Mesendoderm (in vitro differentiated cells): ENCODE measurements at regions not wholly inside any gene's neighbourhood (a gene's known extent, or its start where the extent isn't known, plus 50 kb on each side); places are given as distances from the start of the nearest gene placed in this dataset.
A peak's percentile ranks its signal among the peaks of the same experiment; 100 is the strongest.

Experiments
- DNase-seq: peaks from one replicate; pipeline ENCODE4 v3.0.0; 2013
- H2AK5ac ChIP-seq: 2 replicates; pipeline ENCODE4 v1.6.1; 2013; ENCODE audit warnings: low read length, inconsistent platforms
- H2BK120ac ChIP-seq: 2 replicates; pipeline ENCODE4 v1.6.1; 2013; ENCODE audit warnings: low read depth, mild to moderate bottlenecking, low read length, moderate library complexity, mixed read lengths
- H2BK15ac ChIP-seq: replicated peaks from 2 replicates; pipeline ENCODE4 v1.6.1; 2013; ENCODE audit warnings: low read depth, mild to moderate bottlenecking, moderate library complexity
- H2BK5ac ChIP-seq: 2 replicates; pipeline ENCODE4 v1.6.1; 2013; ENCODE audit warnings: low read length, inconsistent platforms
- H3K18ac ChIP-seq: 2 replicates; pipeline ENCODE4 v1.6.1; 2013; ENCODE audit warnings: mild to moderate bottlenecking, low read length, mixed read lengths
- H3K23ac ChIP-seq: one replicate; pipeline ENCODE4 v1.6.1; 2013; ENCODE audit warnings: low read length
- H3K27ac ChIP-seq: 2 replicates; pipeline ENCODE4 v1.5.1; 2013; ENCODE audit warnings: low read depth, mild to moderate bottlenecking, inconsistent platforms, low read length, moderate library complexity
- H3K27me3 ChIP-seq: 2 replicates; pipeline ENCODE4 v1.6.1; 2013; ENCODE audit warnings: low read length, control low read depth, mild to moderate bottlenecking, inconsistent platforms; ENCODE audit not compliant: insufficient read depth, poor library complexity
- H3K36me3 ChIP-seq: 2 replicates; pipeline ENCODE4 v1.6.1; 2013; ENCODE audit warnings: low read length, inconsistent platforms; ENCODE audit not compliant: control insufficient read depth, insufficient read depth
- H3K4ac ChIP-seq: one replicate; pipeline ENCODE4 v1.6.1; 2013; ENCODE audit warnings: low read depth, mild to moderate bottlenecking, low read length, moderate library complexity
- H3K4me1 ChIP-seq: 2 replicates; pipeline ENCODE4 v1.6.1; 2013; ENCODE audit warnings: low read depth, low read length, inconsistent platforms; ENCODE audit not compliant: control insufficient read depth
- H3K4me2 ChIP-seq: 2 replicates; pipeline ENCODE4 v1.6.1; 2013; ENCODE audit warnings: low read length
- H3K4me3 ChIP-seq: 2 replicates; pipeline ENCODE4 v1.5.1; 2013; ENCODE audit warnings: mild to moderate bottlenecking, low read length
- H3K56ac ChIP-seq: one replicate; pipeline ENCODE4 v1.6.1; 2013; ENCODE audit warnings: low read length
- H3K79me1 ChIP-seq: 2 replicates; pipeline ENCODE4 v1.6.1; 2013; ENCODE audit warnings: low read length, inconsistent platforms
- H3K79me2 ChIP-seq: 2 replicates; pipeline ENCODE4 v1.6.1; 2013; ENCODE audit warnings: mild to moderate bottlenecking, low read length; ENCODE audit not compliant: control insufficient read depth, insufficient read depth
- H3K9ac ChIP-seq: 2 replicates; pipeline ENCODE4 v1.6.1; 2013; ENCODE audit warnings: low read length, inconsistent platforms
- H4K5ac ChIP-seq: one replicate; pipeline ENCODE4 v1.6.1; 2013; ENCODE audit warnings: low read length
- H4K8ac ChIP-seq: one replicate; pipeline ENCODE4 v1.6.1; 2013; ENCODE audit warnings: low read depth, mild to moderate bottlenecking, control low read depth, low read length, moderate library complexity
- WGBS: extraction: QIAGEN DNeasy Blood & Tissue Kit; methylation state at CpG from one replicate; pipeline ENCODE4 v1.1.7; 2013; ENCODE audit warnings: low lambda C conversion rate, missing lambda C conversion rate; ENCODE audit not compliant: insufficient coverage; ENCODE audit errors: extremely low coverage; 5-methylcytosine and 5-hydroxymethylcytosine counted together

DNA sequence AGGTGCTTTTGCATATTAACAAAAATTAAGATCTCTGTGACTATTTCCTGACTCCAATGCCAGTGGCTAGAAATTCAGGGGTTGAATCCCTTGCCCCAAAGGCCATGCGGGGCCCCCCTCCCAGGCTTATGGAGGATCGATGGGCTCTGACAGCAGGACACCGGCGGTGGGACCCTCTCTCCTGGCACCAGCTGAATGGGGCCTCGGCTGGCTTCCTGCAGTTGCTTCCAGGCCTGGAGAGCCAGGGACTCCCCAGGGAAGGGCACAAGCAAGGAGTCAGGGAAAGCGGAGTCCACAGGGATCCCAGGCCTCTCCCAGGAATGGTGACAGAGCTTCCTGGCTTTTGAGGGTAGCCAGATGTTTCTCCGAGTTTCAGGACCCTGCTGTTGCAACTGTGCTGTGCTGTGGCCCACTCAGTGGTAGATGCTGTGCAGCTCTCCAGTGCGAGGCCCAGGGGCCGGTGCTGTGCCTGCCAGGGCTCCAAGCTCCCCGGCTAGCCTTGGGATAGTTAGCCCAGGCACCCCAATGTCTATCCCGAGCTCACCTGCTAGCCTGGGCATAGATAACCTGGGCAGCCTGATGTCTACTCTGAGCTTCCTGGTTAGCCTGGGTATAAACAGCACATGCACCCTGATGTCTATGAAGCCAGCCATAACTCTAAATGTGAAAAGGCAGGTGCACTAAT lies 372.6 kb downstream of the SHANK2 start:
- no peak overlapping the region for H4K8ac ChIP-seq
- no CpG with 5 or more reads among the region's 11 CpGs for WGBS
- no peaks in the 10 kb centered on the region for H3K27me3 ChIP-seq
- H3K36me3 ChIP-seq = no peaks in the 10 kb centered on the region
- no peak overlapping the region for H3K4ac ChIP-seq
- no peaks in the 10 kb centered on the region for H3K79me1 ChIP-seq
- H3K4me1 ChIP-seq = no peaks in the 10 kb centered on the region
- no peak overlapping the region for H3K23ac ChIP-seq
- no peak overlapping the region for H3K56ac ChIP-seq
- no peak overlapping the region for H2BK5ac ChIP-seq
- H2BK120ac ChIP-seq = no peak overlapping the region
- DNase-seq = no peak
- H3K27ac ChIP-seq = no peak overlapping the region
- H3K18ac ChIP-seq = no peak overlapping the region
- no peak overlapping the region for H2AK5ac ChIP-seq
- H4K5ac ChIP-seq = no peak overlapping the region
- no peak overlapping the region for H2BK15ac ChIP-seq
- no peak overlapping the region for H3K4me3 ChIP-seq
- no peaks in the 10 kb centered on the region for H3K79me2 ChIP-seq
- no peak overlapping the region for H3K9ac ChIP-seq
- no peak overlapping the region for H3K4me2 ChIP-seq

DNA sequence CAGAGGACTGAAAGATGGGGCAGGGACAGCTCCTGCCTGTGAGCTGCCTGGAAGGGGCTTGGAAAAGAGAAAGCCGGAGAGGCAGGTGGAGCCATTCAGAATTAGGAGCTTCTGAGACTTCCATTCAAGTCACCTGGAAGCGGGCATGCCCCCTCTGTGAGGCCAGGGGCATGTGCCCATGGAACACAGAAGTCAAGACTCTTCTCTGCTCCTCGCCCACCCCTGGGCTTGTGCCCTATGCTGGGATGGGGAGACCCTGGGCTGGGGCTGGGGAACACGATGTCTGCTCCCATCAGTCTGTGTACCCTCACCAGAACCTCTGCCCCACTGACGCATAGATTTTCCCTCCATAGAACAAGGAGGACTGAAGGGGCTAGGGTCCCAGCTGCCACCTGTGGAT lies 372.0 kb downstream of the SHANK2 start:
- Histone ChIP-seq H3K79me1 (no peaks in the 10 kb centered on the region), H2BK120ac (no peak overlapping the region), H3K79me2 (no peaks in the 10 kb centered on the region), H3K4ac (no peak overlapping the region), H3K9ac (no peak overlapping the region), H3K18ac (no peak overlapping the region), H3K4me1 (no peaks in the 10 kb centered on the region), H3K27ac (no peak overlapping the region), H3K56ac (no peak overlapping the region), H2BK5ac (no peak overlapping the region), H2BK15ac (no peak overlapping the region), H3K4me3 (no peak overlapping the region), H3K4me2 (no peak overlapping the region), H4K5ac (no peak overlapping the region), H3K27me3 (no peaks in the 10 kb centered on the region), H2AK5ac (no peak overlapping the region), H4K8ac (no peak overlapping the region), H3K36me3 (no peaks in the 10 kb centered on the region), H3K23ac (no peak overlapping the region)
- no CpG with 5 or more reads among the region's 5 CpGs for WGBS
- no peak for DNase-seq

GRCh38 chr11:70881948-70882715 lies 370.2 kb downstream of the SHANK2 start:
- no peak overlapping the region for H2AK5ac ChIP-seq
- H2BK15ac ChIP-seq = no peak overlapping the region
- H2BK5ac ChIP-seq = no peak overlapping the region
- H3K27ac ChIP-seq = no peak overlapping the region
- H3K27me3 ChIP-seq = no peaks in the 10 kb centered on the region
- no peak overlapping the region for H3K23ac ChIP-seq
- H4K5ac ChIP-seq = no peak overlapping the region
- no CpG with 5 or more reads among the region's 8 CpGs for WGBS
- H3K9ac ChIP-seq = no peak overlapping the region
- no peaks in the 10 kb centered on the region for H3K36me3 ChIP-seq
- H3K4me1 ChIP-seq = no peaks in the 10 kb centered on the region
- peak; percentile 75 for DNase-seq
- H3K56ac ChIP-seq = no peak overlapping the region
- no peak overlapping the region for H3K18ac ChIP-seq
- H3K4me3 ChIP-seq = no peak overlapping the region
- no peaks in the 10 kb centered on the region for H3K79me1 ChIP-seq
- H3K79me2 ChIP-seq = no peaks in the 10 kb centered on the region
- no peak overlapping the region for H3K4ac ChIP-seq
- no peak overlapping the region for H2BK120ac ChIP-seq
- no peak overlapping the region for H4K8ac ChIP-seq
- no peak overlapping the region for H3K4me2 ChIP-seq

DNA sequence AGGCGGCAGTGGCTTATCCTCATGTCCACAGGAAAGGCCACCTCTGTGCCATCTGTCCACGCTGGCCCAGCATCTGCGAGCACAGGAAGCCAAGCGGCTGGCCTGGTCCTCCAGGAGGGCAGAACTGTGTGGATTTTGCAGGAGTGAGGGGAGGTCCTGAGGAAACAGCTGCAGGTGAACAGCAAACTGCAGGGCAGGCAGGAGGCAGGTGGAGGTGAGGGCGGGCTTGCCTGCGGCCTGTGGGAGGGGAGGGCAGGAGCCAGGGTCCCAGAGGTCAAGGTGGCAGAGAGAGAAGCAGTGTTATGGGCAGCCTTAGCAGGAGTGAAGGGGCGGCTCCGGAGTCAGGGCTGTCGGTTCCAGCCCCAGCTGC lies 369.7 kb downstream of the SHANK2 start:
- Histone ChIP-seq H2BK5ac (no peak overlapping the region), H3K36me3 (no peaks in the 10 kb centered on the region), H2AK5ac (no peak overlapping the region), H3K79me1 (no peaks in the 10 kb centered on the region), H3K27ac (no peak overlapping the region), H3K27me3 (no peaks in the 10 kb centered on the region), H3K4me3 (no peak overlapping the region), H3K9ac (no peak overlapping the region), H3K4me2 (no peak overlapping the region), H3K23ac (peak overlapping the region; percentile 24), H3K4me1 (no peaks in the 10 kb centered on the region), H3K56ac (no peak overlapping the region), H3K79me2 (no peaks in the 10 kb centered on the region), H2BK15ac (no peak overlapping the region), H3K4ac (no peak overlapping the region), H4K8ac (no peak overlapping the region), H2BK120ac (no peak overlapping the region), H3K18ac (no peak overlapping the region), H4K5ac (no peak overlapping the region)
- no CpG with 5 or more reads among the region's 9 CpGs for WGBS
- DNase-seq = no peak

- H3K56ac ChIP-seq = no peak overlapping the region
- no CpG with 5 or more reads among the region's 11 CpGs for WGBS
Observed at GRCh38 chr11:70883323-70883940, 368.9 kb downstream of the SHANK2 start.

More at GRCh38 chr11:70883323-70883940, 368.9 kb downstream of the SHANK2 start:
- no peak overlapping the region for H4K8ac ChIP-seq
- H3K27me3 ChIP-seq = no peaks in the 10 kb centered on the region
- H3K18ac ChIP-seq = no peak overlapping the region
- H3K79me1 ChIP-seq = no peaks in the 10 kb centered on the region
- H3K4me1 ChIP-seq = no peaks in the 10 kb centered on the region
- H2AK5ac ChIP-seq = no peak overlapping the region
- no peak for DNase-seq
- H3K27ac ChIP-seq = no peak overlapping the region
- H3K36me3 ChIP-seq = no peaks in the 10 kb centered on the region
- H2BK5ac ChIP-seq = no peak overlapping the region
- no peak overlapping the region for H3K4me2 ChIP-seq
- H3K4ac ChIP-seq = no peak overlapping the region
- no peak overlapping the region for H2BK120ac ChIP-seq
- H3K23ac ChIP-seq = no peak overlapping the region
- no peak overlapping the region for H2BK15ac ChIP-seq
- no peak overlapping the region for H4K5ac ChIP-seq
- no peaks in the 10 kb centered on the region for H3K79me2 ChIP-seq
- no peak overlapping the region for H3K9ac ChIP-seq
- H3K4me3 ChIP-seq = no peak overlapping the region
